ENCODE measurements at regions not wholly inside any gene's neighbourhood (a gene's known extent, or its start where the extent isn't known, plus 50 kb on each side); places are given as distances from the start of the nearest gene placed in this dataset.

DNA sequence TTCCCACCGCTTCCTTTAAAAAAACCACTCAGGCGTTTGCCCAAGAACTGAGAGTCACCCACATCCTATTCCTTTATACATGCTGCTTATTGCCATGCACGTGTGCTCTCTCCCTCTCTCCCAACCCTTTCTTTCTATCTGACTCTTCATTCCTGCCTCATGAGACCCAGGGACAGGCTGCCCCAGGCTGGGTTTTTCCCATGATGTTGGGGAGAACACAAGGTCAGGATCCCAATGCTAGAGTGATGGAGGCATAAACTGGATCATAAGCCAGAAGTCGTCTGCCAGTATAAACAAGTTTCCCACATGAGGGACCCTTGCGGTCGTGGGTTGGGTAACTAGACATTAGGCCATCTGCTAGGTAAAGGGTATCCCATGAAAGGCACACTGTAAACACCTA lies 64.9 kb downstream of the CD2 start:
- Histone ChIP-seq H3K9me3 (ENCODE audit: control insufficient read depth, low read length) (no peaks in the 10 kb centered on the region), H3K36me3 (ENCODE audit: control insufficient read depth, insufficient read depth, low read length) (no peaks in the 10 kb centered on the region), H3K4me1 (ENCODE audit: control insufficient read depth, insufficient read depth, low read length, poor library complexity, severe bottlenecking) (peaks cover 11% of the 10 kb centered on the region), H3K4me3 (ENCODE audit: insufficient read depth, low read depth, low read length, poor library complexity, severe bottlenecking) (no peak overlapping the region), H3K27ac (ENCODE audit: insufficient read depth, low read length, poor library complexity, severe bottlenecking) (no peak overlapping the region), H3K27me3 (replicated peaks; ENCODE audit: control insufficient read depth, insufficient read depth, low read length, poor library complexity, severe bottlenecking) (no peaks in the 10 kb centered on the region)
- DNase-seq, result no peak

DNA sequence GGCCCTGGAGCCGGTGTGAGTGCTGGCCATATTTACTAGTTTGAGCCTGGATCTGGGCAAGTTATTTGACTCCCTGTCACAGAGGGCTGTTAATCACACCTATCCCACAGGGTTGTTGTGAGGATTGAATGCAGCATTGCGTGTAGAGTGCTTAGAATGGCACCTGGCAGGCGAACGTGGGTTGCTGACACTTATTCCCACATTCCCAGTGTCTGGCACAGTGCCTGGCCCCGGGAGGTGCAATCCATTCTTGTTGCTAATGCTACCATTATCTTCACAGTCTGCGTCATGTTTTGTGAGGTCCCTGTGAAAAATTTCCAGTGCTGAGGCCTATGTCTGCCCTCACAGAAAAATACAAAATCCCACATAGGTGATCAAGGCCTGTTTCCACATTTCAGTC lies 66.1 kb downstream of the CD2 start:
- DNase-seq, result no peak
- Histone ChIP-seq H3K36me3 (ENCODE audit: control insufficient read depth, insufficient read depth, low read length) (no peaks in the 10 kb centered on the region), H3K27ac (ENCODE audit: insufficient read depth, low read length, poor library complexity, severe bottlenecking) (no peak overlapping the region), H3K4me1 (ENCODE audit: control insufficient read depth, insufficient read depth, low read length, poor library complexity, severe bottlenecking) (peaks cover 11% of the 10 kb centered on the region), H3K4me3 (ENCODE audit: insufficient read depth, low read depth, low read length, poor library complexity, severe bottlenecking) (no peak overlapping the region), H3K27me3 (replicated peaks; ENCODE audit: control insufficient read depth, insufficient read depth, low read length, poor library complexity, severe bottlenecking) (no peaks in the 10 kb centered on the region), H3K9me3 (ENCODE audit: control insufficient read depth, low read length) (no peaks in the 10 kb centered on the region)

DNA sequence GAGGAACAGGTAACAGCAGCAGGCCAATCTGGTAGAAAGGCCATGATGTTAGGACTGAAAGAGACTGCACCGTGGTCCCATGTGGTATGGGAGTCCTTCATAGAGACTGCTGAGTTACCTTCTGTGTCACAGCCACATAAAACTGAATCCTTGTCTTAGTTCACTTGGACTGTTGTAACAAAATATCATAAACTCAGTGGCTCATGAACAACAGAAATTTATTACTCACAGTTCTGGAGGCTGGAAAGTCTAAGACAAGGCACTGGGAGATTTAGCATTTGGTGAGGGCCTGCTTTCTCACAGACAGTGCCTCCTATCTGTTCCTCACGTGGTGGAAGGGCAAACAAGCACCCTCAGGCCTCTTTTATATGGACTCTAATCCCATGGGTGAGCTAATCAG lies 67.5 kb downstream of the CD2 start:
- Histone ChIP-seq H3K27me3 (replicated peaks; ENCODE audit: control insufficient read depth, insufficient read depth, low read length, poor library complexity, severe bottlenecking) (no peaks in the 10 kb centered on the region), H3K4me3 (ENCODE audit: insufficient read depth, low read depth, low read length, poor library complexity, severe bottlenecking) (no peak overlapping the region), H3K4me1 (ENCODE audit: control insufficient read depth, insufficient read depth, low read length, poor library complexity, severe bottlenecking) (peaks cover 7% of the 10 kb centered on the region), H3K27ac (ENCODE audit: insufficient read depth, low read length, poor library complexity, severe bottlenecking) (no peak overlapping the region), H3K36me3 (ENCODE audit: control insufficient read depth, insufficient read depth, low read length) (no peaks in the 10 kb centered on the region), H3K9me3 (ENCODE audit: control insufficient read depth, low read length) (no peaks in the 10 kb centered on the region)
- no peak for DNase-seq

DNA sequence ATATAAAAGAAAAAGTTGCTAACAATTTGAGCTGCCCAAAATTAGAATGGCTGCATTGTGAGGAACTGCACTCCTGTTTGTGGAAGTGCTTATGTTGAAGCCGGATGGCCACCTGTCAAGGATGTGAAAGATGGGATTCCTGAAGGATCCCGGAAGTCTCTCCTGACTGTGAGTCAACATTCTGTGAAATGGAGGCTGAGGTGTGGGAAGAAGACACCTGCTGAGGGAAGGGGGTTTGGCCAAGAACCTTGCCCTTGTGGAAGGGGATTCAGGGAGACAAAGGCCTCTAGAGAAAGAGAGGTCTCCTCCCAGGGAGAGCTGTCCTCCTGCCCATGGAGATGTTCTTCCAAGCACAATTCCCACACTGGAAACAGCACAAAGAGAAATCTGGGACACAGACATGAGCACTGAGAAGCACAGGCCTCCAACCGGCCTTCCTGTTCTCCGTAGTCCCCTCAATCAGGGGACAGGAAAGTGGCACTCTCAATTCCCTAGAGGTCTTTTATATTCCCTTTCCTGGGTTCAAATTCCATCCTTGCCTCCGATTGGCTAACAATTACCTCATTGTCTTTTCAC lies 70.5 kb downstream of the CD2 start:
- H3K4me1 ChIP-seq (ENCODE audit: control insufficient read depth, insufficient read depth, low read length, poor library complexity, severe bottlenecking), result peaks cover 7% of the 10 kb centered on the region
- H3K27me3 ChIP-seq (replicated peaks; ENCODE audit: control insufficient read depth, insufficient read depth, low read length, poor library complexity, severe bottlenecking), result no peaks in the 10 kb centered on the region
- no peak for DNase-seq
- H3K36me3 ChIP-seq (ENCODE audit: control insufficient read depth, insufficient read depth, low read length), result no peaks in the 10 kb centered on the region
- no peak overlapping the region for H3K27ac ChIP-seq (ENCODE audit: insufficient read depth, low read length, poor library complexity, severe bottlenecking)
- H3K4me3 ChIP-seq (ENCODE audit: insufficient read depth, low read depth, low read length, poor library complexity, severe bottlenecking), result no peak overlapping the region
- H3K9me3 ChIP-seq (ENCODE audit: control insufficient read depth, low read length), result no peaks in the 10 kb centered on the region

DNA sequence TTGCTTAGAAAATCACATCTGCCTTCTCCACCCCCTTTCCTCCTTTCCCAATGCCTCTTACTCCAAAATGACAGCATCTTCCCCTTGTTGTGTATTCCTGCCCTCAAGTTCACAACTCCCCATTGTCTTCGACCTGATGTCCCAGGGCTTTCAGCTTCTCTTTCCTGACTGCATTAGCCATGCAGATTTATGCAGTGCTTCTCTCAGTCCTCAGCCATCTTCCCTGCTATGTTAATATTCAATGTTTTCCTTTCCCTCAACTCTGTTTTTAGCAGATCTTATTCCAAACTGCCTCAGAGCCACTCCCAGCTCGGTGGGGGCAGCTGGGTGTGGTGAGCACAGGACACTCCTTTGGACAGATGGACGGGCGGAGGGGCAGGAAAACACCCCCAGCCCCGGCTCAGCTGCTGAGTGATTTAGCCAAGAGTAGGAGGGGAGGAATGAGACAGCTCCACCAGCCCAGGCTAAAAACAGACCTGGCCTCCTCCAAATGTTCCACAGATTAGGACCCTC lies 71.0 kb downstream of the CD2 start:
- no peak overlapping the region for H3K27ac ChIP-seq (ENCODE audit: insufficient read depth, low read length, poor library complexity, severe bottlenecking)
- H3K36me3 ChIP-seq (ENCODE audit: control insufficient read depth, insufficient read depth, low read length), result no peaks in the 10 kb centered on the region
- peaks cover 7% of the 10 kb centered on the region for H3K4me1 ChIP-seq (ENCODE audit: control insufficient read depth, insufficient read depth, low read length, poor library complexity, severe bottlenecking)
- DNase-seq, result no peak
- no peak overlapping the region for H3K4me3 ChIP-seq (ENCODE audit: insufficient read depth, low read depth, low read length, poor library complexity, severe bottlenecking)
- H3K9me3 ChIP-seq (ENCODE audit: control insufficient read depth, low read length), result no peaks in the 10 kb centered on the region
- no peaks in the 10 kb centered on the region for H3K27me3 ChIP-seq (replicated peaks; ENCODE audit: control insufficient read depth, insufficient read depth, low read length, poor library complexity, severe bottlenecking)

DNA sequence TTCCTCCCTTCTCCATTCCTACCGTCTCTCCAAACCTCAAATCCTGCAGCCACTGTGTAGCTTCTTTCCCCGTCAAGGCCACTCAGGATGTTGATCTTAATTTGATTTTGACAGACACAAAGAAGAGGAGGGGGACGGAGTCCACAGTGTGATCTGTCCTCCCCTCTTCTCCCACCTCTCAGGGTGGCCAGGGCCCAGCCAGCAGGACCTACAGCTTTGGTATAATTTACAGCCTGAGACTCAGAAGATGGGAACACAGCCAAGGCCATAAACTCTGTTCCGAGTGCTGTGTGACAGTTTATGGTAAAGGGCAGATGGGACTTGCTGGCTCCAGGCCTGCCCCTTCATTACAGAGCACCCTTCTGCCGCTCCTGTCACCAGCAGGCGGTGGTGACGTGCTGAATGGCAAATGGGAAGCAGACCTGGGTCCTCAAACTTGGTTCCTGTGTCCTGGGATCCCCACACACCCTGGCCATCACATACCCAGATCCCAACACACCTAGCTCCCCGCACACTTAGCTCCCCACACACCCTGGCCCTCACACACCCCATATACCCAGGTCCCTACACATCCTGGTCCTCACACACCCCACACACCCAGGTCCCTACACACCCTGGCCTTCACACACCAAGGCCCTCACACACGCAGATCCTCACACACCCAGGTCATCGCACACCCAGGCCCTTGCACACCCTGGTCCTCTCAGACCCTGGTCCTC lies 71.6 kb downstream of the CD2 start:
- no peak overlapping the region for H3K27ac ChIP-seq (ENCODE audit: insufficient read depth, low read length, poor library complexity, severe bottlenecking)

DNA sequence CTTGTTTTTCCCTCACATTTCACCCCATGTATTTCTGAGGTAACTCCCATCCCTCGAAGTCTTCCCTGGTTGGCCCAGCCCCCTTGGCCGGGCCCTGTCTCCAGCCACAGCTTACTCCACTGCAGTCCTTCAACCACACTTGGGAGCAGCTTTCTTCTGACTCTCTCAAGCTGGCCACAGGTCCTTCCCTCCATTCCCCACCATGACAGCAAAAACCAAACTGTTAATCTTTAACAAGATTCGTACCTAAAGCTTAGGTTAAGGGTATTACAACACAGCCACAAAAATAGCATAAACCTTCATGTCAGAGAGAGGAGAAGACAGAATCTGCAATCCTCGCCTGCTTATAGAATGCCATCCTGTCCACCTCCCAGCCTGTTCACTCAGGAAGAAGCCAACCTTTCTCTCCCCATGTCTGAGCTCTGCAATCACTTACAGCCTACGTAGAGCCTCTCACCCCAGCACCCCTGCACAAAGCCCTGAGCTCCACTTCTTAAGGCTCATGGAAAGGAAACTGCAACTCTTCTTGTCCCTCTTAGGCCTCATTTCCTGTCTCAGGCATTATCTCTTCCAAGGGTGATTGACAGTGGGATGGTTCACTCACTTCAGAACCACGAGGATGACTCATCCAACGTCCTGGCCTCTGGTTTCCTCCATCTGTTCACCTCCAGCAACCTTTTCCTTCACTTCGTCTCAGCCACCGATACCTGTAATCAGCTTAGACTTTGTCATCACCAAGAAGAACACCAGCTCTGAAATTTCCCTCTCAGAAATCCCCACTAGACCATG lies 72.8 kb downstream of the CD2 start:
- DNase-seq, result peak in 2 of 3 donors; percentile 29 to 46
- Histone ChIP-seq H3K4me3 (ENCODE audit: insufficient read depth, low read depth, low read length, poor library complexity, severe bottlenecking) (no peak overlapping the region), H3K4me1 (ENCODE audit: control insufficient read depth, insufficient read depth, low read length, poor library complexity, severe bottlenecking) (peaks cover 7% of the 10 kb centered on the region), H3K36me3 (ENCODE audit: control insufficient read depth, insufficient read depth, low read length) (no peaks in the 10 kb centered on the region), H3K27me3 (replicated peaks; ENCODE audit: control insufficient read depth, insufficient read depth, low read length, poor library complexity, severe bottlenecking) (no peaks in the 10 kb centered on the region), H3K27ac (ENCODE audit: insufficient read depth, low read length, poor library complexity, severe bottlenecking) (no peak overlapping the region), H3K9me3 (ENCODE audit: control insufficient read depth, low read length) (no peaks in the 10 kb centered on the region)

More for the DNA sequence above, 71.6 kb downstream of the CD2 start:
- no peak overlapping the region for H3K4me3 ChIP-seq (ENCODE audit: insufficient read depth, low read depth, low read length, poor library complexity, severe bottlenecking)
- no peaks in the 10 kb centered on the region for H3K27me3 ChIP-seq (replicated peaks; ENCODE audit: control insufficient read depth, insufficient read depth, low read length, poor library complexity, severe bottlenecking)
- no peak for DNase-seq
- H3K4me1 ChIP-seq (ENCODE audit: control insufficient read depth, insufficient read depth, low read length, poor library complexity, severe bottlenecking), result peaks cover 7% of the 10 kb centered on the region
- H3K36me3 ChIP-seq (ENCODE audit: control insufficient read depth, insufficient read depth, low read length), result no peaks in the 10 kb centered on the region
- H3K9me3 ChIP-seq (ENCODE audit: control insufficient read depth, low read length), result no peaks in the 10 kb centered on the region

DNA sequence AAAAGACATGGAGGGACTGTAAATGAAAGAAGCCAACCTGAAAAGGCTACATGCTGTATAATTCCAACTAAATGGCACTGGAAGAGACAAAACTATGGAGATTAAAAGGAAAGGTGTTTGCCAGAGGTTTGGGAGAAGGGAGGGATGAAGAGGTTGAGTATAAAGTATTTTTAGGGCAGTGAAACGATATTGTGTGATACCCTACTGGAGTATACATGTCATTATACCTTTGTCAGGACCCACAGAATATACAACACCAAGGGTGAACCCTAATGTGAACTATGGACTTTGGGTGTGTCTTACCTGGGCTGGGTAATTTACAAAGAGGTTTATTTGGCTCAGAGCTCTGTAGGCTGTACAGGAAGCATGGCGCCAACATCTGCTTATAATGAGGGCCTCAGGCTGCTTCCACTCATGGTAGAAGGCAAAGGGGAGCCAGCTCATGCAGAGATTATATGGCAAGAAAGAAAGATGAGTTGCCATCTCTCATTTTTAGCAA lies 73.4 kb downstream of the CD2 start:
- Histone ChIP-seq H3K36me3 (ENCODE audit: control insufficient read depth, insufficient read depth, low read length) (no peaks in the 10 kb centered on the region), H3K9me3 (ENCODE audit: control insufficient read depth, low read length) (no peaks in the 10 kb centered on the region), H3K27me3 (replicated peaks; ENCODE audit: control insufficient read depth, insufficient read depth, low read length, poor library complexity, severe bottlenecking) (no peaks in the 10 kb centered on the region), H3K4me1 (ENCODE audit: control insufficient read depth, insufficient read depth, low read length, poor library complexity, severe bottlenecking) (peaks cover 7% of the 10 kb centered on the region), H3K4me3 (ENCODE audit: insufficient read depth, low read depth, low read length, poor library complexity, severe bottlenecking) (no peak overlapping the region), H3K27ac (ENCODE audit: insufficient read depth, low read length, poor library complexity, severe bottlenecking) (no peak overlapping the region)
- DNase-seq, result no peak

DNA sequence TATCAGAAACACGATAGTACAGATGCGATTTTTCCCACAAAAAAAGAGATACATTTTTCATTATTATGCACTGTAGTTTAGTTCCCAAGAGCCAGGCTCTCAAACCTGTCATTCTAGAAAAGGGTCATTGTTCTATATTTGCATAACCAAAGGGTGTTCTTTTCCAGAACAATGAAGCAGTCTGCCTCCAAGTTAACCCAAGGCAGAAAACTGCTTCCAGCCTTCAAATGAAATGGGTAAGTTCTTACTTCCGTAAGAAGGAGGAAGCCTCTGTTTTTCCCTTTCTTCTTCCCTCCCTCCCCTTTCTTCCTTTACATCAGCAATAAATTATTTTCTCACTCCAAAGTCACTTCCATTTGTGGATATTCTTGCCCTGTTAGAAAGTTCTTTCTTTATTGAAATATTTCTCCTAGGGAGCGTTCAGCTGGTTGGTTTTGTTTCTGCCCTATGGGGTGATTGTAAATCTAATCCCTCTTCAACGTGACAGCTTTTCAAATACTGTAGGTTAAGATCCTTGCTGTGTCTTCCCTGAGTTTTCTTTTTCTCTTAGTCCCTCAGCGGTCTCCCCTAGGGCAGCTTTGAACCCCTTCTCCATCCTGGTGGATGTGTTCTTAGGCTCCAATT lies 77.3 kb upstream of the PTGFRN start:
- no peaks in the 10 kb centered on the region for H3K36me3 ChIP-seq (ENCODE audit: control insufficient read depth, insufficient read depth, low read length)
- no peak overlapping the region for H3K4me3 ChIP-seq (ENCODE audit: insufficient read depth, low read depth, low read length, poor library complexity, severe bottlenecking)
- H3K4me1 ChIP-seq (ENCODE audit: control insufficient read depth, insufficient read depth, low read length, poor library complexity, severe bottlenecking), result no peaks in the 10 kb centered on the region
- DNase-seq, result no peak
- H3K27me3 ChIP-seq (replicated peaks; ENCODE audit: control insufficient read depth, insufficient read depth, low read length, poor library complexity, severe bottlenecking), result no peaks in the 10 kb centered on the region
- H3K27ac ChIP-seq (ENCODE audit: insufficient read depth, low read length, poor library complexity, severe bottlenecking), result no peak overlapping the region
- no peaks in the 10 kb centered on the region for H3K9me3 ChIP-seq (ENCODE audit: control insufficient read depth, low read length)
